NCI-H1930 (cell line): ENCODE measurements at regions not wholly inside any gene's neighbourhood (a gene's known extent, or its start where the extent isn't known, plus 50 kb on each side); places are given as distances from the start of the nearest gene placed in this dataset.
A peak's percentile ranks its signal among the peaks of the same experiment; 100 is the strongest.

Source experiments
- DNase-seq, 2 experiments: peaks; one replicate each; lab custom pipeline; 2025; lab: John Stamatoyannopoulos, UW

- no peak for DNase-seq
These were observed 239.9 kb downstream of the ZNF516 start for GRCh38 chr18:76255070-76255683.

GRCh38 chr18:76252880-76253279 is 242.2 kb downstream of the ZNF516 start:
- peak in 1 of 2 experiments; percentile 14 for DNase-seq

- DNase-seq, result no peak
These were observed 242.9 kb downstream of the ZNF516 start for GRCh38 chr18:76252139-76252538.

GRCh38 chr18:76251691-76252090 is 243.4 kb downstream of the ZNF516 start:
- no peak for DNase-seq

- DNase-seq, result no peak
These were observed 248.5 kb downstream of the ZNF516 start for GRCh38 chr18:76246590-76246989.

GRCh38 chr18:76234676-76235060 is 260.4 kb downstream of the ZNF516 start:
- DNase-seq, result no peak

GRCh38 chr18:76233876-76234675 is 261.0 kb downstream of the ZNF516 start:
- no peak for DNase-seq

GRCh38 chr18:76233406-76233805 is 261.6 kb downstream of the ZNF516 start:
- no peak for DNase-seq

GRCh38 chr18:76232779-76233178 is 262.3 kb downstream of the ZNF516 start:
- DNase-seq, result no peak

- DNase-seq, result no peak
These were observed 263.0 kb downstream of the ZNF516 start for GRCh38 chr18:76232010-76232409.

GRCh38 chr18:76231402-76231801 is 263.6 kb downstream of the ZNF516 start:
- DNase-seq, result no peak

- DNase-seq, result no peak
These were observed 264.3 kb downstream of the ZNF516 start for GRCh38 chr18:76230791-76231190.

- no peak for DNase-seq
These were observed 266.3 kb downstream of the ZNF516 start for GRCh38 chr18:76228716-76229115.

GRCh38 chr18:76227759-76228158 is 267.3 kb downstream of the ZNF516 start:
- no peak for DNase-seq

- DNase-seq, result no peak
These were observed 271.6 kb downstream of the ZNF516 start for GRCh38 chr18:76223403-76223802.

GRCh38 chr18:76219023-76219422 is 276.0 kb downstream of the ZNF516 start:
- DNase-seq, result no peak

GRCh38 chr18:76216096-76216495 is 278.9 kb downstream of the ZNF516 start:
- DNase-seq, result no peak

- peak; percentile 62 to 75 for DNase-seq
These were observed 281.1 kb downstream of the ZNF516 start for GRCh38 chr18:76213991-76214390.

GRCh38 chr18:76212960-76213359 is 282.1 kb downstream of the ZNF516 start:
- peak; percentile 98 for DNase-seq

- DNase-seq, result no peak
These were observed 285.4 kb downstream of the ZNF516 start for GRCh38 chr18:76209597-76209996.

- DNase-seq, result peak; percentile 19 to 57
These were observed 286.2 kb downstream of the ZNF516 start for GRCh38 chr18:76208678-76209306.

GRCh38 chr18:76205906-76206305 is 289.1 kb downstream of the ZNF516 start:
- DNase-seq, result peak; percentile 62 to 81

GRCh38 chr18:76203552-76203951 is 291.5 kb downstream of the ZNF516 start:
- no peak for DNase-seq
